ENCODE measurements at regions not wholly inside any gene's neighbourhood (a gene's known extent, or its start where the extent isn't known, plus 50 kb on each side); places are given as distances from the start of the nearest gene placed in this dataset.

DNA sequence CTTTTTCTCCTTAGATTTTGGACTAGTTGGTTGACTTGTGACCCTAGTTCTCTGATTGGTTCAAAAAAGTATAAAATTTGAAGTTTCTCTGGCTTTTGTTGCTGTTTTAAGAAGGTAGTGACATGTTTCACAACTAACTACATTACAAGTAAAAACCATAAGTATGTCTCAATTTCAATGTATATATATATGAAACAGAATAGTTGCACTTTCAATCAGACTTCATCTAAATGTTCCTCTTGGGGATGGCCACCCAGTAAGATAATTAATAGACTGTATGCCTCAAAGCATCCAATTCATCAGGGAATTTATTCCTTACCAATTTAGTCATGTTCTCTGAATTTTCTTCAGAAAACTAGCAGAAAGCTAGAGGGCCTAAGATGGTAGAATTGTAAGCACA lies 259.7 kb downstream of the RPRM start:
- Histone ChIP-seq H3K36me3 (ENCODE audit: low read depth) (no peaks in the 10 kb centered on the region), H3K4me3 (no peak overlapping the region), H3K4me1 (ENCODE audit: low read depth) (no peaks in the 10 kb centered on the region), H3K9me3 (peaks cover 5% of the 10 kb centered on the region)
- DNase-seq (no peak), ATAC-seq (no peak)
- intact Hi-C loops (cut with DNase I, micrococcal nuclease) = no loop called here
- TF ChIP-seq, protein P1, sequence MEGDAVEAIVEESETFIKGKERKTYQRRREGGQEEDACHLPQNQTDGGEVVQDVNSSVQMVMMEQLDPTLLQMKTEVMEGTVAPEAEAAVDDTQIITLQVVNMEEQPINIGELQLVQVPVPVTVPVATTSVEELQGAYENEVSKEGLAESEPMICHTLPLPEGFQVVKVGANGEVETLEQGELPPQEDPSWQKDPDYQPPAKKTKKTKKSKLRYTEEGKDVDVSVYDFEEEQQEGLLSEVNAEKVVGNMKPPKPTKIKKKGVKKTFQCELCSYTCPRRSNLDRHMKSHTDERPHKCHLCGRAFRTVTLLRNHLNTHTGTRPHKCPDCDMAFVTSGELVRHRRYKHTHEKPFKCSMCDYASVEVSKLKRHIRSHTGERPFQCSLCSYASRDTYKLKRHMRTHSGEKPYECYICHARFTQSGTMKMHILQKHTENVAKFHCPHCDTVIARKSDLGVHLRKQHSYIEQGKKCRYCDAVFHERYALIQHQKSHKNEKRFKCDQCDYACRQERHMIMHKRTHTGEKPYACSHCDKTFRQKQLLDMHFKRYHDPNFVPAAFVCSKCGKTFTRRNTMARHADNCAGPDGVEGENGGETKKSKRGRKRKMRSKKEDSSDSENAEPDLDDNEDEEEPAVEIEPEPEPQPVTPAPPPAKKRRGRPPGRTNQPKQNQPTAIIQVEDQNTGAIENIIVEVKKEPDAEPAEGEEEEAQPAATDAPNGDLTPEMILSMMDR (IDR thresholded peaks at IDR 0.05) = no peak

DNA sequence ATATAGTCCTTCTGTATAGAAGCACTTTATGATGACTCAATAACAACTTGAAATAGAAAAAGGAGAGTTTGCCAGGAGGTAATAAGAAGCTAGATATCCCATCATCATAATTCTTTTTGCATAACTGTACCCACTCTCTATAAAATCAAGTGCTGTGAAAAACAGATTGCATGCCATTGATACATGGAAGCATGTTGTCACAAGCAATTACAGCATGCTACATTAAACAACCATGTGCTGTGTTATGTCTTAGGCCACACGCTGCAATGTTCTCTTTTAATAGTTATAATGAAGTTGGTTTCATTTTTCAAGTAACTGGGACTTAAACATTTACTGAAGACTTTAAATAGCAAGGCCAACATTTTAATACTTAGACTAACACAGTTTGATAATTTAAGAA lies 264.2 kb downstream of the RPRM start:
- no peak overlapping the region for H3K4me3 ChIP-seq
- ATAC-seq = no peak
- TF ChIP-seq, protein P1 (IDR thresholded peaks at IDR 0.05) = no peak
- H3K36me3 ChIP-seq (ENCODE audit: low read depth) = no peaks in the 10 kb centered on the region
- intact Hi-C loops (cut with DNase I, micrococcal nuclease) = no loop called here
- H3K9me3 ChIP-seq = no peaks in the 10 kb centered on the region
- H3K4me1 ChIP-seq (ENCODE audit: low read depth) = no peaks in the 10 kb centered on the region
- DNase-seq = no peak

DNA sequence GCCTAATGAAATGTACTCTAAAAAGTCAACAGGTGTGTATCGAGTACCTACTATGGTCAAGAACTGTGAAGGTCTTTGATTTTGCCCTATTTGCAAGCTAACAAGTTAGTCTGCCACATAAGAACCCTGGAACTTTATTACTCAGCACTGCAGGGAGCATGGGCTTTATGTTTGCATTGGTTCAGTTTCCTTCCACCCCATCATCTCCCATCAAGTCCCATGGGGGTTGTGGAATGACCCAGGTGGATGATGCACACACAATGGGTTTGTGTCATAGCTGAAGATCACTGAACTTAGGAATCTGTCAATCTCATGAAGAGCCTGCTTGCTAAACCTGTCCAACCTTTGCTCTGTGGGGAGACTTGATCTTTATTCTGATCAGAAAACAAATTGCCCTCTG lies 265.5 kb downstream of the RPRM start:
- Histone ChIP-seq H3K4me1 (ENCODE audit: low read depth) (no peaks in the 10 kb centered on the region), H3K4me3 (no peak overlapping the region), H3K36me3 (ENCODE audit: low read depth) (no peaks in the 10 kb centered on the region), H3K9me3 (no peaks in the 10 kb centered on the region)
- intact Hi-C loops (cut with DNase I, micrococcal nuclease) = no loop called here
- no peak for DNase-seq
- TF ChIP-seq, protein P1 (IDR thresholded peaks at IDR 0.05) = no peak
- no peak for ATAC-seq

DNA sequence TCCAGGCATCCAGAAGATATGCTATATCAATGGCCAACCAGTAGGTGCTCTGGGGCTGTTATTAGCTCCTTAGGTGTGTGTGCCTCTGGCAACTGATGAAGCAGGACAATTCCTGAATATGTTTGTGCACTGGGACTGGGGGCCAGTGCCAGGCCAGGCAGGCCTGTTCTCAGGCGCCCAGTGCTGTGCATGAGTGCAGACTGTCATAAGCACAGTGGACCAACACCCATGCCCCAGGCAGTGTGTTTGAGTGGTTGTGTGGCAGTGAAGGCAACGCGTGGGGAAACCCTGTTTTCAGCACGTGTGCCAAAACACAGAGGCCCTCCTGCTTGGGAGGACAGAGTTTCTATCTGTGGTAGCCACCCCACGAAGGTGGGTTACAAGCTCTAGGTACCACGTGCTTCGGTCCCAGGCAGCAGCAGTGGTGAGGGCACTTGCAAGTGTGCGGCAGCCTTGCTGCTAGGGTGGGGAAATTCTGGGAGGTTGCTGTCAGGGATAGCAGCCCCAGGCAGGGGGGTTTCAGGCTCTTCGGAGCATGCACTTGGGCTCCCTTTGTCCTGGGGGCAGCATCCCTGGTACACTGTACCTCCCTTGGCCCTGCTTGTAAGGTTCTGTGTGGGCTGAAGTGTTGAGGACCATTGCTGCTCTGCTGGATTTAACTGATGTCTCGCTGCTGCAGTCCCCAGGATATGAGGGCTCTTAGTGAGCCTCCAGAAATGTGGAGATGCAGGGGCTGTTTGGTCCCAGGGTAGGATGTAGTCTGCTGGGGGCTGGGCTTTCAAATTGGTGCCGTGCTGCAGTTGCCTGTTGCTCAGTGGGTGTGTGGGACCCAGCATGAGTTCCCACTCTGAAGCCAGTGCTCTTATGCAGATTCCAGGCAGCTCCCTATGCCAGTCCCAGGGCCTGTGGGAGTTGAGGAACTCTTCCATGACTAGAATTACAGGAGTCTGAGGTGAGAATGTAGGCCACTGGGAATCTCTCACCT lies 280.9 kb downstream of the RPRM start:
- DNase-seq = no peak
- H3K4me3 ChIP-seq = no peak overlapping the region
- no peaks in the 10 kb centered on the region for H3K4me1 ChIP-seq (ENCODE audit: low read depth)
- H3K9me3 ChIP-seq = no peaks in the 10 kb centered on the region
- no peaks in the 10 kb centered on the region for H3K36me3 ChIP-seq (ENCODE audit: low read depth)
- TF ChIP-seq, protein P1 (IDR thresholded peaks at IDR 0.05) = no peak
- peak; percentile 15 for ATAC-seq
- intact Hi-C loops (cut with DNase I, micrococcal nuclease) = no loop called here

DNA sequence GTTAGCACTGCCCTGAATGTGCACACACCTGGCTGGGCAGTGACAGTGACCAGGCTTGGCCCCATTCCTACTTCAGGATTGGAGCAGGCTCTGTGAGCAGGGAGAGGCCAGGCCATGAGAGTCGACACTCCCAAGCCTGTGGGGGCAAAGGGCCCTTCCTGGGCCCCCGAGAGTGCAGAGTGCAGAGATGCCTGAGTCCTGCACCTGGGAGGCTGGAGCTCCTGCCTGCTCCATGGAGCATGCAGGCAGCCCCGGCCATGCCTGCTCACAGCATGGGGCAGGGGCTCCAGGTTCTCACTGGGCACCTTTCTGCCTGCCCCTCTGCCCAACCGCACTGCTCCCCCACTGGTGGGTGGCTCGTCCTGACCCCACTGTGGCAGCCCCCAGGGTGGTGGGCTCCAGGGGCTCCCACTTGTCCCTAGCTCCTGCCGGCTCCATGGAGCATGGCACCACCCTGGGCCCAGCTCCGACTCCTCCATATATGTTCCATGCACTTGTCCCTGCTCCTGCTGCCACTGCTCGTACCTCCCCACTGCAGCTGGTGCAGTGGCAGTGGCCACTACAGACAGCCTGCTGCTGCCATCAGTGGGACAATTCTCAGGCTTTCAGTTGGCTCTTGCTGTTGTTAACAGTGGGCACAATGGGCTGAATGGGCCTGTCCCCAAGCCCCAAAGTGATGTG lies 282.0 kb downstream of the RPRM start:
- H3K9me3 ChIP-seq = no peaks in the 10 kb centered on the region
- ATAC-seq (no peak), DNase-seq (no peak)
- H3K4me3 ChIP-seq = no peak overlapping the region
- no peaks in the 10 kb centered on the region for H3K36me3 ChIP-seq (ENCODE audit: low read depth)
- TF ChIP-seq, protein P1 (IDR thresholded peaks at IDR 0.05) = no peak
- H3K4me1 ChIP-seq (ENCODE audit: low read depth) = no peaks in the 10 kb centered on the region
- intact Hi-C loops (cut with DNase I, micrococcal nuclease) = no loop called here

Data from mucosa of descending colon (tissue), 3 donors.